GM23248 (cell line): ENCODE measurements at regions not wholly inside any gene's neighbourhood (a gene's known extent, or its start where the extent isn't known, plus 50 kb on each side); places are given as distances from the start of the nearest gene placed in this dataset.

Experiments used
- EZH2 ChIP-seq: fragments of 200-600 bp; sonication (generic); IDR thresholded peaks from 2 replicates; pipeline ENCODE4 v1.6.1; 2018; ENCODE audit warnings: antibody characterized with exemption, mild to moderate bottlenecking; ENCODE audit not compliant: insufficient read depth, poor library complexity, severe bottlenecking
- EZH2phosphoT487 ChIP-seq: fragments of 200-600 bp; sonication (generic); IDR thresholded peaks from 2 replicates; pipeline ENCODE4 v1.6.1; 2018; ENCODE audit warnings: antibody characterized with exemption, moderate library complexity, mild to moderate bottlenecking, low read depth; ENCODE audit not compliant: insufficient read depth

DNA sequence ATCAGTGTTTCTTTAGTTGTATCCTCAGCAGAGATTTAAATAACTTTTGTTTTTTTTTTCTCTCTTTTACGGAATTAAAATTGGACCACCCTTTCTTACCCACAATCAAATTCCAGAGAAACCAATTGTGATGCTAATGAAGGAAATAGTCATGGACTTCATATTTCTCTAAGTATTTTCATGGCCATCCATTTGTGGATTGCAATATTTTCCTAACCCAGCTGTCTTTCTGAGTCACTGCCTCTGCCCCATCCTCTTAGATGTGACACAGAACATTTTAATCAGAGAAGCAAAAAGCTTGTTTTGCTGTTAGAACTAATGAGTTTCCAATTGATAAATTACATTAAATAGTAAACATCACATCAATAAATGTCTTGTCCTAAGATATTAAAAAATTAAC is 405.5 kb upstream of the ADGRB3 start:
- TF ChIP-seq EZH2phosphoT487 (no peak), EZH2 (no peak)
